GM21825 (cell line): ENCODE measurements at regions not wholly inside any gene's neighbourhood (a gene's known extent, or its start where the extent isn't known, plus 50 kb on each side); places are given as distances from the start of the nearest gene placed in this dataset.
"Not testable (repeated sequence)": the region's sequence is repeated elsewhere in the genome, so short reads cannot be mapped to it uniquely, and the experiment has no call there.

Experiments
- ATAC-seq: cut with Tn5 transposase; IDR thresholded peaks from one replicate; pipeline ENCODE4 v1.9.1; 2021; ENCODE audit warnings: mild to moderate bottlenecking, moderate library complexity; ENCODE audit not compliant: unreplicated experiment

DNA sequence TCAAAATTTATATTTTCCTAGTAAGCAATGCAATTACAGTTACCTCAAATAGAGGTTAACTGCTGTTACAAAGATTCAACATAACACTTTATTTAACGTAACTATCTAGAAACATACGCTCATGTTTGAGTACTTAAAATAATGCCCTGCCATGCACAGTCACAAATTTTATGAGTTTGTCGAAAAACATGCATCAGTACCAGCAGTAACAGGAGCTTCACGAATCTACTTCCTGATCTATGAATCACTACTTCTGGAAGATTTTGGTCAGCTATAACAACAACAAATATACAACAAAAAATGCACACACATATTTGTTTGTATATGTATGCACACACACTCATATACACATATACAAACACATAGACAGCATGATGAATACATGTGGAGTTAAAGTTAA, 881.8 kb downstream of the FSCB start:
- no peak for ATAC-seq

DNA sequence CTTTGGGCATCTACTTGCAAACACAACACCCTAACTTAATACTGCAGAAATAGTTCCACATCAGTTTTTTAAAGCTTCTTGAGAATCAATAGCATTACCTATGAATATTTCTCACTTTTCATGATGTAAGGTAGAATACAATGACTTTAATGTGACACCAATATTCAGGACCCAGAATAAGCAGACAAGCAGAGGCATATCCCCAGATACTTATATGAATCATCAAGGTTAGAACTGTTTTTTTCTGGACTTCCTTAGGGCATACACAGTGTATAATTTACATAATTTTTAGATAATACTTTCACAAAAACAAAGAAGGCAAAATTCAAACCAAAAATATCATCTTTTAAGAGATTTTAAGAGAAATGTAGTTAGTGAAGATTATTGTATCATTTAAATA, 885.8 kb downstream of the FSCB start:
- ATAC-seq: no peak

- ATAC-seq: no peak
Observed at GRCh38 chr14:43595096-43595772, 911.8 kb downstream of the FSCB start.

DNA sequence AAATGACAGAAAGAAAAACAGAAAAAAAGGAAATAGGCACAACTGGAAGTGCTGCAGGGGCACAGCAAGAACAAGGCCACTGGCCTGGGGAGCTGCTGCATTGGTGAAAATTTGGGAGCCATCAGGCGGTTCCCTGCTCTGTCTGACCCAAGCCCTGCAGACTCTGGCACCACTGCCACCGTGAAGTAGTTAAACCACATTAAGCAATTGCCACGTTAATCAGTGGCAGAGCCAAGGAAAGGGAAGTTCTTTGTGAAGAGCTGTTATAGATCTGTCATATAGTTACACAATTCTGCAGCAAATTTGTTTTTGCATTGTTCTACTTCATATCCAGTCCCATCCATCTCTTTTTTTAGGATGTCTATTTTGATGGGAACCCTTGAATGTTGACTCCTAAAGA, 915.3 kb downstream of the FSCB start:
- no peak for ATAC-seq

- no peak for ATAC-seq
Observed at GRCh38 chr14:43587183-43587582, 919.9 kb downstream of the FSCB start.

GRCh38 chr14:43579671-43580070, 927.4 kb downstream of the FSCB start:
- no peak for ATAC-seq

DNA sequence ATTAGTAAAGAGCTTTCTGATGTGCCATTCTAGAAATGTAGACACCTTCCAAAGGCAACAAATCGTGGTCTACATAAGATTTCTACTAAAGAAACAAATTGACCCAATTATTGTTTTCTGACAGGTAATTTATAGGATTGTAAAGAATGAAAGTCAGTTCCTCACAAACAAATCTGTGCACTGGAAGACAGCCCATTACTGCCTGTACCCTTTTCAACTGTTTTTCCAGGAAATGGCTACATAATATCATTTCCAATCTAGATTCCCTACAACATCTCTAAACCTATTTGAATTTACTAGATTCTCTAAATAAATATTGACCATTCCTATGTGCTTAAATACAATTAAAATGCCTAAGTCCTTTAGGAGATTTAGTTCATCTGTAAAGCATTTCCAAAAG, 939.1 kb downstream of the FSCB start:
- no peak for ATAC-seq

- ATAC-seq: no peak
Observed at GRCh38 chr14:43548368-43548767, 958.7 kb downstream of the FSCB start.

DNA sequence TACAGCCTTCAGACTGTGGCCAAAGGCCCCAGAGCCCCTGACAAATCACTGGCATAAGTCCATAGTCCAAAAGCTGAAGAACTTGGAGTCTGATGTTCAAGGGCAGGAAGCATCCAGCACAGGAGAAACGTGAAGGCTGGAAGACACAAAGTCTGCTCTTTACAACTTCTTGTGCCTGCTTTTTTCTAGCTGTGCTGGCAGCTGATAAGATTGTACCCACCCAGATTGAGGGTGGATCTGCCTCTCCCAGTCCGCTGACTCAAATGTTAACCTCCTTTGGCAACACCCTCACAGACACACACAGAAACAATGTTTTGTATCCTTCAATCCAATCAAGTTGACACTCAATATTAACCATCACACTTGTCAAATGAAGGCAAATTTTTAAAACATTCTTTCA, 959.5 kb downstream of the FSCB start:
- ATAC-seq: not testable (repeated sequence)

DNA sequence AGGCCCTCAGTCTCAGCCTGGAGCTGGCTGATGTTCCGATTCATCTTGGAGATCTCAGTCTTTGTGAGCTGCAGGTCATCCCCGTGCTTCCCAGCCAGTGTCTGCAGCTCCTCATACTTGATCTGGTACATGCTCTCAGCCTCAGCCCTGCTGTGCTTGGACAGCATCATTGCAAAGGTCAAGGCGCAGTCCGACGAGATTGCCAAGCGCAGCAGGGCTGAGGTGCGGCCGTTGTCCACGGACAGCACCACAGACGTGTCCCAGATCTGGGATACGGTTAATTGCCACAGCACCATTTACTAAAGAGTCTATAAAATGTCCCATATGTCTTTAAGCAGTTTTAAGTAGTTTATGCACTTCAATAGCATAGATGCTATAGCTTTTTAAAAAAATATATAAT, 965.7 kb downstream of the FSCB start:
- no peak for ATAC-seq

DNA sequence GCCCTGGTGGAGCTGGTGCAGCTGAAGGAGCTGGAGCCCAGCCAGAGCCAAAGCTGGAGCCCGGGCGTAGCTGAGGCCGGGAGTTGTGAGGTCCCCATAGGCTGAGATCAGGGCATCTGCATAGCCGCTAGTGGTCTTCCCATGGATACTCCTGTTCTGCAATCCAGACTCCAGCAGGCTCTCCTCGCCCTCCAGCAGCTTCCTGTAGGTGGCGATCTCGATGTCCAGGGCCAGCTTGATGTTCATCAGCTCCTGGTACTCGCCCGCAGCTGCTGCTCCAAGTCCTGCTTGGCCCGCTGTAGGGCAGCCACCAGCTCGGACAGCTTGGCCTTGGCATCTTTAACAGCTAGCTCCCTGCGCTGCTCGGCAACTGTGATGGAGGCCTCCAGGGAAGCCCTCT, 966.1 kb downstream of the FSCB start:
- no peak for ATAC-seq

DNA sequence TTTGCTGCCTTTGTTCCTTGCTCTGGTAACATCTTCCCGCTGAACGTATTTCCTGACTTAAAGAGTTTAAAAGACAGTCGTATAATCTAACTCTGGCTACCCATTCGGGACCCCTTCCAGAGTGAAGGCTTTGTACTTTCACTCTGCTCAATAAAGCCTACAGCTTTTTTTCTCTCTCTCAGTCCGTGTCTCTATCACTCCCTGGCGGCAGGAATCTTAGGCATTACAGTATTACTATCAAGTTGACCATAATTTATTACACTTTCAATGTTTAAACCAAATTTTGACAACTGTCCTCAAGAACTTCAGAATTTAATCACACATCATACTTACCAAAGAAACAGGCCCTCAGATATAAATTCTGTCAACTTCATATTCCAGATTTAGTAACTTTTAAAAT, 967.9 kb downstream of the FSCB start:
- ATAC-seq: no peak

- ATAC-seq: no peak
Observed at GRCh38 chr14:43535231-43535838, 971.7 kb downstream of the FSCB start.

- ATAC-seq: no peak
Observed at GRCh38 chr14:43532825-43533416, 974.2 kb downstream of the FSCB start.

GRCh38 chr14:43528321-43528720, 978.8 kb downstream of the FSCB start:
- ATAC-seq: no peak

DNA sequence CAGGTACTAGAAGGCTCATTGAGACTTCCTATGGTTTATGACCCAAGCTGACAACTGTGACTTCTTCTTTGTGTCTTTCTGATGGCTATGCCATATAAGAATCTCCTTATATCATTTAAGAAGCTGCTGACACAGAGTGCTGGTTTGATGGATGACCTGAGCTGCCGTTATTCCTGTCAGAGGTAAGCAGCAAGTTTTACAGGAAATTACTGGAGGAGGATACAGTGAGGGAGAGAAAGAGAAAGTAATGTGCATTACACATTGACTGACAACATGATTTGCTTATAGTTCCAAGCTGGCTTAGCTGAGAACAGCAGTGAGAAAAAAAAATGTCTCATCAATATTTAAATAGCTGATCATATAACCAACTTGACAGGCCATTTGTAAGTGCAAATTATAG, 981.4 kb downstream of the FSCB start:
- ATAC-seq: no peak

DNA sequence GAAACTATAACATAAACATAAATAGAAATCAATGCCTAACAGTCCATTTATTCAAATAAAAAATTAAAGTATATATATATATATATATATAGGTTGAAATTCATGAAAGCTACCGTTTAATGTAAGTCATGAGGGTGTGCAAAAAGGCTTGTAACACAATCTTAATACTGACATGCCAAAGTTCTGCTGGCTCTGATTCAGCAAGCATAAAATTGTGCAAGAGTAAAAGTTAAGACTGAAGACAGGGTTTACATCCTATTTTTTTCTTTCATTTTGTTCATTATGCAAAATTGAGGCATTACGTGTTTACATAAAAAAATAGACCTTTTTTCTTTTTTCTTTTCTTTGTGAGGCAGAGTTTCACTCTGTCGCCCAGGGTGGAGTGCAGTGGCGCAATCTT, 984.2 kb downstream of the FSCB start:
- no peak for ATAC-seq

- ATAC-seq: no peak
Observed at GRCh38 chr14:43522191-43522590, 984.9 kb downstream of the FSCB start.

- no peak for ATAC-seq
Observed at GRCh38 chr14:43503508-43503907, 1003.6 kb downstream of the FSCB start.

DNA sequence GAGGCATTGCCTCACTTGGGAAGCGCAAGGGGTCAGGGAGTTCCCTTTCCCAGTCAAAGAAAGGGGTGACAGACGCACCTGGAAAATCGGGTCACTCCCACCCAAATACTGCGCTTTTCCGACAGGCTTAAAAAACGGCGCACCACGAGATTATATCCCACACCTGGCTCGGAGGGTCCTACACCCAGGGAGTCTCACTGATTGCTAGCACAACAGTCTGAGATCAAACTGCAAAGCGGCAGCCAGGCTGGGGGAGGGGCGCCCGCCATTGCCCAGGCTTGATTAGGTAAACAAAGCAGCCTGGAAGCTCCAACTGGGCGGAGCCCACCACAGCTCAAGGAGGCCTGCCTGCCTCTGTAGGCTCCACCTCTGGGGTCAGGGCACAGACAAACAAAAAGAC, 1014.7 kb downstream of the FSCB start:
- ATAC-seq: not testable (repeated sequence)

DNA sequence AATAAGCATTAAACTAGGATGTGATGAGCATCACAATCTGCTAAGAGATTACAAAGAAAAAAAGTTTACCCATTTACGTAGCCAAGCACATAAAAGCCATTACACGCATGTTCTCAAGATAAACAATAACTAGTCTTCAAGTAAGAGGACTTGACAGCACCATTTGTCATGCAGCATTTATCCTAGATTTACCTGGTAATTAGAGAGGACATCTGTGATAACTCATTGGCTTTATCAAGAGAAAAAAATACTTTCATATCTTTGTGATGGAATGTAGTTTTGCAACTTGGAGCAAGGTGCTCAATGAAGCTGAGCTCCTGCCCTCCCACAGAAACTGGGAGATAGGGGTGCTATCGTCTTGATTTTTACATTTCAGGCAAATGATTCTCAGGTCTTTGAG, 1023.7 kb downstream of the FSCB start:
- ATAC-seq: no peak

- ATAC-seq: no peak
Observed at GRCh38 chr14:43481864-43482263, 1025.2 kb downstream of the FSCB start.

DNA sequence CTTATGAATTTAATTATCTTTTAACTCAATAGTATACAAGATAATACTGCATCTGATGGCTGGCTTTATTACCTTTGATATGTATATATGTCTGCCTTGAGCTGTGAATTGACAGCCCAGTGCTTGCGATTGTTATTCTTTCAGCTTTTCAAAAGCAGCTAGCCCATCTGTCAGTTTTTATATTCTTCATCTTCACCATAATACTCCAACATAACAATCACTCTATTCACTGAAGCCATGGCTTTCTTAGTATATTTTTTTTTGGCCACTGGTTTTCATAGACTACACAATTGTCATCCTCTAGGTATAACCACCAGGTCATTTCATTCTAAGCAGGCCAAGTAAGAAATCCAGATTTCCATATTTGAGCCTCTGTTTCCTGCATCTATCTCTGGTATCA, 1026.1 kb downstream of the FSCB start:
- ATAC-seq: no peak
